GM23248 (cell line): ENCODE measurements at regions not wholly inside any gene's neighbourhood (a gene's known extent, or its start where the extent isn't known, plus 50 kb on each side); places are given as distances from the start of the nearest gene placed in this dataset.

ENCODE experiments used
- EZH2 ChIP-seq: fragments of 200-600 bp; sonication (generic); IDR thresholded peaks from 2 replicates; pipeline ENCODE4 v1.6.1; 2018; ENCODE audit warnings: antibody characterized with exemption, mild to moderate bottlenecking; ENCODE audit not compliant: insufficient read depth, poor library complexity, severe bottlenecking
- EZH2phosphoT487 ChIP-seq: fragments of 200-600 bp; sonication (generic); IDR thresholded peaks from 2 replicates; pipeline ENCODE4 v1.6.1; 2018; ENCODE audit warnings: antibody characterized with exemption, moderate library complexity, mild to moderate bottlenecking, low read depth; ENCODE audit not compliant: insufficient read depth

GRCh38 chr3:162641907-162642306, 1145.3 kb downstream of the OTOL1 start:
- TF ChIP-seq EZH2 (no peak), EZH2phosphoT487 (no peak)
